HCT116 (cell line): ENCODE measurements at regions not wholly inside any gene's neighbourhood (a gene's known extent, or its start where the extent isn't known, plus 50 kb on each side); places are given as distances from the start of the nearest gene placed in this dataset.

Source experiments
- ATAC-seq: fragments of 200-7000 bp; cut with Tn5 transposase; 2 replicates; pipeline ENCODE4 v1.9.1; 2020; ENCODE audit warnings: mild to moderate bottlenecking, moderate library complexity
- BruUV-seq: library from RNA; stranded (reverse); fragments of 400-500 nt; replicated peaks from 2 replicates; lab custom pipeline; 2021; lab: Mats Ljungman, UMichigan
- CTCF ChIA-PET: fragments of 300-600 bp; sonication (Branson Sonifier 250); formaldehyde crosslinking; loops from one replicate; lab custom pipeline; 2021; ENCODE audit warnings: antibody characterized with exemption; lab: Charles Lee
- POLR2A ChIA-PET: fragments of 300-600, 350-600 bp; sonication (Branson Sonifier 250); formaldehyde crosslinking; loops from one replicate; lab custom pipeline; 2021; ENCODE audit warnings: antibody characterized with exemption; lab: Charles Lee
- RAD21 ChIA-PET, 2 experiments: fragments of 300-600 bp; sonication (Branson Sonifier 250); formaldehyde crosslinking; loops; one replicate each; lab custom pipeline; 2023; ENCODE audit warnings: low total read pairs in 2 of 2; ENCODE audit not compliant: uncharacterized antibody in 2 of 2, unreplicated experiment in 2 of 2, low non-redundant PET in 1 of 2; lab: Charles Lee
- DNase-seq: peaks from one replicate; pipeline ENCODE4 v3.0.0-alpha.2; 2010; ENCODE audit warnings: low read depth, low spot score
- H2AFZ ChIP-seq: fragments of 200-600 bp; shearing (Covaris generic), sonication (generic); 2 replicates; pipeline ENCODE4 v1.6.1; 2017; ENCODE audit warnings: low read depth, mixed run types, mixed read lengths, antibody characterized with exemption, low read length; ENCODE audit not compliant: poor library complexity, severe bottlenecking
- H3K27ac ChIP-seq: 2 replicates; pipeline ENCODE4 v1.5.1; 2012; ENCODE audit warnings: low read depth, low read length
- H3K27me3 ChIP-seq: fragments of 200-600 bp; sonication (generic); 2 replicates; pipeline ENCODE4 v1.6.1; 2016; ENCODE audit warnings: mixed run types, low read length, mixed read lengths; ENCODE audit not compliant: insufficient read depth
- H3K36me3 ChIP-seq, 2 experiments: fragments of 200-500 bp in 1 of 2; fragments of 200-600 bp in 1 of 2; sonication (Bioruptor generic) in 1 of 2; sonication (generic) in 1 of 2; 2 replicates each; pipeline versions ENCODE4 v1.5.1 to v1.6.1; 2014 to 2016; ENCODE audit warnings: low read length in 2 of 2, inconsistent platforms in 1 of 2, mixed read lengths in 1 of 2, mixed run types in 1 of 2; ENCODE audit not compliant: insufficient read depth in 2 of 2, control insufficient read depth in 1 of 2
- H3K4me1 ChIP-seq, 2 experiments: fragments of 200-600 bp in 1 of 2; sonication (generic) in 1 of 2; 2 replicates each; pipeline versions ENCODE4 v1.5.1 to v1.6.1; 2012 to 2017; ENCODE audit warnings: low read length in 2 of 2, inconsistent platforms in 1 of 2, mild to moderate bottlenecking in 1 of 2, mixed read lengths in 1 of 2, mixed run types in 1 of 2, moderate library complexity in 1 of 2; ENCODE audit not compliant: insufficient read depth in 2 of 2, control insufficient read depth in 1 of 2
- H3K4me2 ChIP-seq: fragments of 200-600 bp; sonication (generic); 2 replicates; pipeline ENCODE4 v1.6.1; 2017; ENCODE audit warnings: mixed run types, low read length, mixed read lengths
- H3K4me3 ChIP-seq, 2 experiments: fragments of 200-600 bp in 1 of 2; sonication (generic) in 1 of 2; replicated peaks in 1 of 2; 2 replicates each; pipeline ENCODE4 v1.5.1; 2011 to 2016; ENCODE audit warnings: low read length in 2 of 2, control low read depth in 1 of 2, low read depth in 1 of 2, mild to moderate bottlenecking in 1 of 2, mixed read lengths in 1 of 2, mixed run types in 1 of 2
- H3K79me2 ChIP-seq: fragments of 200-600 bp; sonication (generic); 2 replicates; pipeline ENCODE4 v1.6.1; 2017; ENCODE audit warnings: mild to moderate bottlenecking, mixed run types, low read length, moderate library complexity, mixed read lengths; ENCODE audit not compliant: insufficient read depth
- H3K9ac ChIP-seq: fragments of 200-600 bp; sonication (generic); 2 replicates; pipeline ENCODE4 v1.6.1; 2016; ENCODE audit warnings: low read length, mixed read lengths
- H3K9me2 ChIP-seq: fragments of 200-600 bp; sonication (generic), shearing (Covaris generic); 2 replicates; pipeline ENCODE4 v1.6.1; 2017; ENCODE audit warnings: mixed run types, mild to moderate bottlenecking, moderate library complexity; ENCODE audit not compliant: insufficient read depth
- H3K9me3 ChIP-seq, 2 experiments: fragments of 200-500 bp in 1 of 2; fragments of 200-600 bp in 1 of 2; sonication (Bioruptor generic) in 1 of 2; sonication (generic) in 1 of 2; 2 replicates each; pipeline ENCODE4 v1.6.1; 2014 to 2017; ENCODE audit warnings: low read length in 2 of 2, mixed read lengths in 2 of 2, inconsistent platforms in 1 of 2, low read depth in 1 of 2, mild to moderate bottlenecking in 1 of 2, mixed run types in 1 of 2, moderate library complexity in 1 of 2; ENCODE audit not compliant: control insufficient read depth in 1 of 2, insufficient read depth in 1 of 2
- H4K20me1 ChIP-seq: fragments of 200-600 bp; sonication (generic), shearing (Covaris generic); 2 replicates; pipeline ENCODE4 v1.6.1; 2017; ENCODE audit warnings: mixed run types, mild to moderate bottlenecking, moderate library complexity; ENCODE audit not compliant: insufficient read depth
- ATF3 ChIP-seq: IDR thresholded peaks from 2 replicates; pipeline ENCODE4 v1.6.1; 2012
- CBX3 ChIP-seq: IDR thresholded peaks from 2 replicates; pipeline ENCODE4 v1.6.1; 2012; ENCODE audit warnings: low read depth
- ELF1 ChIP-seq: IDR thresholded peaks from 2 replicates; pipeline ENCODE4 v1.6.1; 2012; ENCODE audit warnings: low read depth, borderline replicate concordance
- EZH2 ChIP-seq: fragments of 200-600 bp; sonication (generic); IDR thresholded peaks from 2 replicates; pipeline ENCODE4 v1.6.1; 2017; ENCODE audit warnings: antibody characterized with exemption, mixed run types
- EZH2phosphoT487 ChIP-seq: fragments of 200-600 bp; IDR thresholded peaks from 2 replicates; pipeline ENCODE4 v1.6.1; 2018; ENCODE audit warnings: antibody characterized with exemption, borderline replicate concordance
- FOSL1 ChIP-seq: IDR thresholded peaks from 2 replicates; pipeline ENCODE4 v1.6.1; 2012; ENCODE audit warnings: low read depth
- JUND ChIP-seq: IDR thresholded peaks from 2 replicates; pipeline ENCODE4 v1.6.1; 2012
- MAX ChIP-seq: IDR thresholded peaks from 2 replicates; pipeline ENCODE4 v1.6.1; 2012
- POLR2AphosphoS5 ChIP-seq: IDR thresholded peaks from 2 replicates; pipeline ENCODE4 v1.6.1; 2011; ENCODE audit warnings: mild to moderate bottlenecking, low read depth, low read length, moderate library complexity
- RAD21 ChIP-seq: IDR thresholded peaks from 2 replicates; pipeline ENCODE4 v1.6.1; 2012; ENCODE audit warnings: low read depth, mild to moderate bottlenecking
- REST ChIP-seq: IDR thresholded peaks from 2 replicates; pipeline ENCODE4 v1.6.1; 2012; ENCODE audit warnings: low read depth
- SIN3A ChIP-seq: IDR thresholded peaks from 2 replicates; pipeline ENCODE4 v1.6.1; 2012; ENCODE audit warnings: low read depth
- TCF7L2 ChIP-seq: IDR thresholded peaks from 2 replicates; pipeline ENCODE4 v1.7.0; 2011; ENCODE audit warnings: borderline replicate concordance, inconsistent platforms; ENCODE audit not compliant: insufficient read depth, insufficient read length; ENCODE audit errors: extremely low read depth
- YY1 ChIP-seq: IDR thresholded peaks from 2 replicates; pipeline ENCODE4 v1.6.1; 2011; ENCODE audit warnings: low read length, low read depth, moderate library complexity, mild to moderate bottlenecking; ENCODE audit not compliant: insufficient replicate concordance; ENCODE audit errors: extremely low read depth
- ZFX ChIP-seq: fragments of 450-650 bp; IDR thresholded peaks from 2 replicates; pipeline ENCODE4 v1.6.1; 2017
- ZNF274 ChIP-seq: fragments of 200-500 bp; sonication (Bioruptor generic); IDR thresholded peaks from 2 replicates; pipeline ENCODE4 v1.6.1; 2014; ENCODE audit warnings: mild to moderate bottlenecking, low read depth, low read length, inconsistent platforms
- intact Hi-C: fragments of 100-400 bp; cut with micrococcal nuclease; formaldehyde crosslinking; loops from 2 replicates; pipeline ENCODE4 v1.10.0; 2022
- TF ChIP-seq, protein P1 (sequence below): IDR thresholded peaks from 2 replicates; pipeline ENCODE4 v1.6.1; 2011; ENCODE audit warnings: mild to moderate bottlenecking, low read length, moderate library complexity; ENCODE audit not compliant: insufficient replicate concordance; ENCODE audit errors: extremely low read depth

GRCh38 chr1:95561346-95561745, 327.3 kb downstream of the RWDD3 start:
- DNase-seq (no peak), ATAC-seq (no peak)
- CTCF ChIA-PET = no interaction called here
- no peaks in the 10 kb centered on the region for H4K20me1 ChIP-seq
- POLR2A ChIA-PET = no interaction called here
- no peaks in the 10 kb centered on the region for H3K9me3 ChIP-seq
- H3K27me3 ChIP-seq = no peaks in the 10 kb centered on the region
- RAD21 ChIA-PET = no interaction called here
- H3K4me1 ChIP-seq = no peaks in the 10 kb centered on the region
- H3K27ac ChIP-seq = no peak overlapping the region
- H3K79me2 ChIP-seq = no peaks in the 10 kb centered on the region
- BruUV-seq = no TSS peak
- H3K9ac ChIP-seq = no peak overlapping the region
- intact Hi-C loops = no loop called here
- no peak overlapping the region for H2AFZ ChIP-seq
- no peaks in the 10 kb centered on the region for H3K36me3 ChIP-seq
- H3K9me2 ChIP-seq = no peaks in the 10 kb centered on the region
- TF ChIP-seq CBX3 = no peak
- TF ChIP-seq ZFX = no peak
- no peak for TF ChIP-seq SIN3A
- TF ChIP-seq EZH2phosphoT487 = no peak
- no peak for TF ChIP-seq ATF3
- no peak for TF ChIP-seq RAD21
- no peak for TF ChIP-seq MAX
- no peak for TF ChIP-seq POLR2AphosphoS5
- TF ChIP-seq EZH2 = no peak
- no peak for TF ChIP-seq FOSL1
- no peak for TF ChIP-seq ZNF274
- no peak for TF ChIP-seq TCF7L2
- TF ChIP-seq YY1 = no peak
- TF ChIP-seq JUND = no peak
- TF ChIP-seq ELF1 = no peak
- TF ChIP-seq, protein P1, sequence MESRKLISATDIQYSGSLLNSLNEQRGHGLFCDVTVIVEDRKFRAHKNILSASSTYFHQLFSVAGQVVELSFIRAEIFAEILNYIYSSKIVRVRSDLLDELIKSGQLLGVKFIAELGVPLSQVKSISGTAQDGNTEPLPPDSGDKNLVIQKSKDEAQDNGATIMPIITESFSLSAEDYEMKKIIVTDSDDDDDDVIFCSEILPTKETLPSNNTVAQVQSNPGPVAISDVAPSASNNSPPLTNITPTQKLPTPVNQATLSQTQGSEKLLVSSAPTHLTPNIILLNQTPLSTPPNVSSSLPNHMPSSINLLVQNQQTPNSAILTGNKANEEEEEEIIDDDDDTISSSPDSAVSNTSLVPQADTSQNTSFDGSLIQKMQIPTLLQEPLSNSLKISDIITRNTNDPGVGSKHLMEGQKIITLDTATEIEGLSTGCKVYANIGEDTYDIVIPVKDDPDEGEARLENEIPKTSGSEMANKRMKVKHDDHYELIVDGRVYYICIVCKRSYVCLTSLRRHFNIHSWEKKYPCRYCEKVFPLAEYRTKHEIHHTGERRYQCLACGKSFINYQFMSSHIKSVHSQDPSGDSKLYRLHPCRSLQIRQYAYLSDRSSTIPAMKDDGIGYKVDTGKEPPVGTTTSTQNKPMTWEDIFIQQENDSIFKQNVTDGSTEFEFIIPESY = no peak
- TF ChIP-seq REST = no peak
- H3K4me2 ChIP-seq = no peak overlapping the region
- no peak overlapping the region for H3K4me3 ChIP-seq
